ENCODE measurements at regions not wholly inside any gene's neighbourhood (a gene's known extent, or its start where the extent isn't known, plus 50 kb on each side); places are given as distances from the start of the nearest gene placed in this dataset.

DNA sequence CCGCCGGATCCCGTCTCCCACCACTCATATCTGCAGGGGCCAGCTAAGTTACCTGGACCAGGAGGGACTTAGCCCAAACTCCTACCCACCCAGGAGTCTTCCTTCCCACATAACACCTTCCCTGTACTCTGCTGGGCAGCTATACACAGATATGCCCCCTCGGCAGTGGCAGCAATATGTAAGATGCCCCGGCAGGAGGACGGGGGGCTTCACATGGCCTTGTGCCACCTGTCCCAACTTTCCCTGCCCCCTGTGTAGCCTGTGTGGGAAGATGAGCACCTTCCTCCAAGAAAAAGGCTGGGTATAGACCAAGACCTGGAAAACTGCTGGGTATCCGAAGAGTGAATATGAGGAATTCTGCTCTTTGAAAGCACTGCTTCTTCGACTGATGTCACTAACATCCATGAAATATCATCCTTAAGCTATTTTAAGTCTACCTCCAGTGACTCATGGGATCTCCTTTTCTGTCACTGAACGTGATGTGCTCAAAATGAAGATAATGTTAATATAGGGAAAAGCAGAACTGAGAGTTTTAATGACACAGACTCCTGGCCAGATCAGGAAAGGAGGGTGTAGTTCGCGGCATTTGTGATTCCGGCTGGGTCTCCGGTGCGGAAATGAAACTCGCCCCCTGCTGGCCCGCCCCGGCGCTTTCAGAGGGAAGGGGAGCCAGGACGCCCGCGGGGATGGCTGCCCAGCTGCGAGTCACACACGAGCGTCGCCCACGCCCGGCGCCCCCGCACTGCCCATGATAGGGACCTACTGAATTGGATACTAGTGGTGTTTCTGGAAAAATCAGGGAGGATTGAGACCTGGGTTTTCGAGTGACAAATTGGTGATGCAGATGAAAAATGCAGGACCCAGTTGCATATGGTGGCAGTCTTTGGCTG, 256.9 kb upstream of the NFE2L3 start:
- intact Hi-C loops (cut with micrococcal nuclease; ENCODE audit: unreplicated experiment), result loop anchor here (1.0 to 10.0 kb wide), 7 partner anchors 56 to 1270 kb away; partner anchors contain the start of gene HOXA9
- Histone ChIP-seq H3K4me3 (ENCODE audit: low read depth, low read length, poor library complexity, severe bottlenecking) (peak overlapping the region; percentile 20), H3K36me3 (ENCODE audit: insufficient read depth, low read length, poor library complexity, severe bottlenecking) (no peaks in the 10 kb centered on the region), H3K9me3 (ENCODE audit: low read depth, low read length, poor library complexity, severe bottlenecking) (no peaks in the 10 kb centered on the region), H3K4me1 (ENCODE audit: insufficient read depth, low read length, poor library complexity, severe bottlenecking) (peaks cover 22% of the 10 kb centered on the region), H3K27ac (ENCODE audit: low read depth, low read length, poor library complexity, severe bottlenecking) (no peak overlapping the region), H3K27me3 (replicated peaks; ENCODE audit: insufficient read depth, low read depth, low read length, poor library complexity) (no peaks in the 10 kb centered on the region)
- TF ChIP-seq, protein P1, sequence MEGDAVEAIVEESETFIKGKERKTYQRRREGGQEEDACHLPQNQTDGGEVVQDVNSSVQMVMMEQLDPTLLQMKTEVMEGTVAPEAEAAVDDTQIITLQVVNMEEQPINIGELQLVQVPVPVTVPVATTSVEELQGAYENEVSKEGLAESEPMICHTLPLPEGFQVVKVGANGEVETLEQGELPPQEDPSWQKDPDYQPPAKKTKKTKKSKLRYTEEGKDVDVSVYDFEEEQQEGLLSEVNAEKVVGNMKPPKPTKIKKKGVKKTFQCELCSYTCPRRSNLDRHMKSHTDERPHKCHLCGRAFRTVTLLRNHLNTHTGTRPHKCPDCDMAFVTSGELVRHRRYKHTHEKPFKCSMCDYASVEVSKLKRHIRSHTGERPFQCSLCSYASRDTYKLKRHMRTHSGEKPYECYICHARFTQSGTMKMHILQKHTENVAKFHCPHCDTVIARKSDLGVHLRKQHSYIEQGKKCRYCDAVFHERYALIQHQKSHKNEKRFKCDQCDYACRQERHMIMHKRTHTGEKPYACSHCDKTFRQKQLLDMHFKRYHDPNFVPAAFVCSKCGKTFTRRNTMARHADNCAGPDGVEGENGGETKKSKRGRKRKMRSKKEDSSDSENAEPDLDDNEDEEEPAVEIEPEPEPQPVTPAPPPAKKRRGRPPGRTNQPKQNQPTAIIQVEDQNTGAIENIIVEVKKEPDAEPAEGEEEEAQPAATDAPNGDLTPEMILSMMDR (conservative IDR thresholded peaks at IDR 0.05; ENCODE audit: low read depth, low read length), result peak; percentile 88
- TF ChIP-seq EZH2 (IDR thresholded peaks at IDR 0.05; ENCODE audit: borderline replicate concordance, low read depth, low read length, poor library complexity, severe bottlenecking), result no peak
- ChIA-PET CTCF (interaction anchor here (0.5 to 1.4 kb wide), 4 partner anchors 109 to 475 kb away, joined by 3 to 8 read pairs (median 4); no protein-coding TSS in a partner anchor), POLR2A (ENCODE audit: low non-redundant PET) (no interaction called here)
- DNase-seq (ENCODE audit: low spot score), result peak; percentile 84
- no TSS peak for BruUV-seq (replicated peaks)

GRCh38 chr7:25895792-25896171, 256.2 kb upstream of the NFE2L3 start:
- H3K9me3 ChIP-seq (ENCODE audit: low read depth, low read length, poor library complexity, severe bottlenecking), result no peaks in the 10 kb centered on the region
- H3K27ac ChIP-seq (ENCODE audit: low read depth, low read length, poor library complexity, severe bottlenecking), result no peak overlapping the region
- CTCF ChIA-PET, result interaction anchor here (0.5 kb wide), 1 partner anchor 108 kb away, joined by 3 read pairs; no protein-coding TSS in a partner anchor
- no peak for DNase-seq (ENCODE audit: low spot score)
- H3K4me1 ChIP-seq (ENCODE audit: insufficient read depth, low read length, poor library complexity, severe bottlenecking), result peaks cover 22% of the 10 kb centered on the region
- no peak for TF ChIP-seq EZH2 (IDR thresholded peaks at IDR 0.05; ENCODE audit: borderline replicate concordance, low read depth, low read length, poor library complexity, severe bottlenecking)
- TF ChIP-seq, protein P1 (conservative IDR thresholded peaks at IDR 0.05; ENCODE audit: low read depth, low read length), result no peak
- intact Hi-C loops (cut with micrococcal nuclease; ENCODE audit: unreplicated experiment), result loop anchor here (1.0 to 10.0 kb wide), 4 partner anchors 55 to 1269 kb away; partner anchors contain the start of gene HOXA9
- no peaks in the 10 kb centered on the region for H3K36me3 ChIP-seq (ENCODE audit: insufficient read depth, low read length, poor library complexity, severe bottlenecking)
- no TSS peak for BruUV-seq (replicated peaks)
- POLR2A ChIA-PET (ENCODE audit: low non-redundant PET), result no interaction called here
- no peaks in the 10 kb centered on the region for H3K27me3 ChIP-seq (replicated peaks; ENCODE audit: insufficient read depth, low read depth, low read length, poor library complexity)
- H3K4me3 ChIP-seq (ENCODE audit: low read depth, low read length, poor library complexity, severe bottlenecking), result peak overlapping the region; percentile 20

DNA sequence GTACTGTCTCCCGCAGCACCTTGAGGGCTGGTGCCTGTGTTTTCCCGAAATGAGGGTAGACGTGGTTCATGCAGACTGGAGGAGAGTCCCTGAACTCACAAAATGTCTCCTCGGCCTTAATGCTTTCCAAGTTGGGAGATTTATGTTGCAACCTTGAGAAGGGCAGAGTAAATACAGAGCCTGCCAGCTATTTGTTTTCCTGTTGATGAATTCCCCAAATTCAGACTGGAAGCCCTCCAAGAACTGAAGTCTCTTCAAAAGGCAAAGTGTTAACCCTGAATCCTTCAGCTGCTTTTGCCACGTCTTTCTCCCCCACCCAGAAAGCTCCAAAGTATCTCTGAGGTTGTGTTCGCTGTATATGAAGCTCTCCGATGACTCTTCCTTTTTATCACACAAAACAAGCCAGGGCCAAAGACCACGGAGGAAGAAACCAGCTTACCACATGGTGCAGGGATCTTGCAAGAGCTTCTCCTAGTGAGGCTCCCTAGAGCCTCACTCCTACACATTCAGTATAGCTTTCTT, 254.7 kb upstream of the NFE2L3 start:
- intact Hi-C loops (cut with micrococcal nuclease; ENCODE audit: unreplicated experiment), result loop anchor here (10.0 kb wide), 2 partner anchors 387 to 1267 kb away; partner anchors contain the start of gene HOXA9
- CTCF ChIA-PET, result interaction anchor here (1.3 kb wide), 1 partner anchor 468 kb away, joined by 4 read pairs; no protein-coding TSS in a partner anchor
- no TSS peak for BruUV-seq (replicated peaks)

More for the DNA sequence above, 254.7 kb upstream of the NFE2L3 start:
- Histone ChIP-seq H3K4me3 (ENCODE audit: low read depth, low read length, poor library complexity, severe bottlenecking) (no peak overlapping the region), H3K27ac (ENCODE audit: low read depth, low read length, poor library complexity, severe bottlenecking) (no peak overlapping the region), H3K36me3 (ENCODE audit: insufficient read depth, low read length, poor library complexity, severe bottlenecking) (no peaks in the 10 kb centered on the region), H3K27me3 (replicated peaks; ENCODE audit: insufficient read depth, low read depth, low read length, poor library complexity) (no peaks in the 10 kb centered on the region), H3K4me1 (ENCODE audit: insufficient read depth, low read length, poor library complexity, severe bottlenecking) (peaks cover 22% of the 10 kb centered on the region), H3K9me3 (ENCODE audit: low read depth, low read length, poor library complexity, severe bottlenecking) (no peaks in the 10 kb centered on the region)
- no peak for TF ChIP-seq EZH2 (IDR thresholded peaks at IDR 0.05; ENCODE audit: borderline replicate concordance, low read depth, low read length, poor library complexity, severe bottlenecking)
- TF ChIP-seq, protein P1 (conservative IDR thresholded peaks at IDR 0.05; ENCODE audit: low read depth, low read length), result no peak
- DNase-seq (ENCODE audit: low spot score), result peak; percentile 19
- POLR2A ChIA-PET (ENCODE audit: low non-redundant PET), result interaction anchor here (0.5 kb wide), 1 partner anchor 294 kb away, joined by 3 read pairs; no protein-coding TSS in a partner anchor
